Stimulated activated CD4-positive, alpha-beta T cell treated with anti-CD3 and anti-CD28 coated beads, TNF-alpha, amount 100 ng/mL, for 48 hours (primary cell): ENCODE measurements at regions not wholly inside any gene's neighbourhood (a gene's known extent, or its start where the extent isn't known, plus 50 kb on each side); places are given as distances from the start of the nearest gene placed in this dataset.

ENCODE experiments used
- DNase-seq, 3 donors: peaks; one replicate each; pipeline ENCODE4 v3.0.0-alpha.2; 2020; ENCODE audit warnings: low read depth in 3 of 3

DNA sequence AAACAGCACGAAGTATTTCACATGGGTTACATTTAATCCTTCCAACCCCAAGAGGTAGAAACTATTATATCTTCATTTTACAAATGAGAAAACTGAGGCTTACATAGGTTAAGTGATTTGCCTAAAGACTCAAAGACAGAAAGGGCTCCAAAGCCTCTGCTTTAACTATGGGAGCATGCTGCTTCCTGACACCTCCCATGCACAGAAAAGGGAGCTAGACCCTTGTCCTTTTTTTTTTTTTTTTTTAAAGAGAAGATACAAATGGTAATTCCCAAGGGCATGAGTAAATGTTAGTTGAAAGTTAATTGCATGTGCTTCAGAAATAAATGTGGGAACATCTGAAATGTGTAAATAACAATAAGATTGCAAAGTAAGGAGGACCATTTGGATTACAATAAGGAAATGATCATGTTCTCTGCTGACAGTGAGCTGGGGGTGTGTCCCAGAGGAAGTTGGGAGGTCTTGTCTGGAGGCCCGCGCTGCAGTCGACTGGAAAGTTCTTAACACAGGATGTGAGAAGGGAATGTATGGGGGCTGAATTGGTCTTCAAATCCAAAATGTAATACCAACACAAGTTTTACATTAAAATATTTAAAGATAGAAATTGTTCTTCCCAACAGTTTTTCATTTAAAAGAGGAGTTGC lies 500.3 kb downstream of the KLF12 start:
- DNase-seq: no peak

- no peak for DNase-seq
Observed at GRCh38 chr13:73631411-73631810, 502.8 kb downstream of the KLF12 start.

- no peak for DNase-seq
Observed at GRCh38 chr13:73625562-73626339, 508.5 kb downstream of the KLF12 start.

GRCh38 chr13:73623281-73623680 lies 510.9 kb downstream of the KLF12 start:
- no peak for DNase-seq

DNA sequence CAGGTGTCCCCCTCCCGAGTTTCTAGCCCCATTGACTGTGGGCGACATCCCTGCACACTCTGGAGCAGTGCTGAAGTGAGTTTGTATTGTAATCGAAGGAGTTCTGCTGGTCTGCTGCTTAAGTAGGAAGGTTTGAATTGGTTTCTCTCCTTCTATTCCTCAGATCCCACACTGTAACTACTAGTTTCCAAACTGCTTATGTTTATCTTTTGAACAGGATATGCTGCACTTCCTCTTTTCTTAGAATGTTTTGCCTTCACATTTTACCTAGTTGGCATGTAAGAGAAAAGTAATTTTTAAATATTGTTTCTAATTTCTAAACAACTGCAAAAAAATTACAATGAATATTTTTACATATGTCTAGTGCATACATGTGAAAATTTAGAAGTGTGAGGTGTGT lies 511.8 kb downstream of the KLF12 start:
- no peak for DNase-seq

DNA sequence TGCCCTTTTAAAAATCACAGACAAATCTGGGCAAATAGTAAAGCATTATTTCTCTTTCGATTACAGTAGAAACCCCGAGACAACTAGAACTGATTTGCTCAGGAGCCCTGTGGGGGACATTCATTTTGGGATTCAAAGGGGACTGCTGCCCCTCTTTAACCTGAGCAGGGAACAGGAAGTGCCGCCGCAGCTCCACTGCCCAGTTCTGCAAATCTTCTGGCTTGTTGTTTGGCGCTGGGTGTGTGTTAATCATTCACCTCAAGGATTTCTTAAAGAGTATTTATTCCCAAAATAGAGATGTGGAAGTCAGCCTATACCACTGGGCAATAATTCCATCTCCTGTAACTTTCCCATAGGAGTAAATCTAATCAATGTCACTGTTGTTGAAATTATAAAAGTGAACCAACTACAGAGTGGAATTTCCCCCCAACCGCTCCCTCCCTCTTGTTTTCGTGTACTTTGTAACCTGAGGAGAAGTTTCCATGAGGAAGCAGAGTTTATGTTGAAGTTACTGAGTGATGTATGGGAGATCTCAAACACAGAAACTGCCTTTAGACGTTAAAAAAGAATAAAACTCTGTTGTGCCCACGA lies 515.8 kb downstream of the KLF12 start:
- DNase-seq: no peak

GRCh38 chr13:73616861-73617260 lies 517.3 kb downstream of the KLF12 start:
- no peak for DNase-seq

DNA sequence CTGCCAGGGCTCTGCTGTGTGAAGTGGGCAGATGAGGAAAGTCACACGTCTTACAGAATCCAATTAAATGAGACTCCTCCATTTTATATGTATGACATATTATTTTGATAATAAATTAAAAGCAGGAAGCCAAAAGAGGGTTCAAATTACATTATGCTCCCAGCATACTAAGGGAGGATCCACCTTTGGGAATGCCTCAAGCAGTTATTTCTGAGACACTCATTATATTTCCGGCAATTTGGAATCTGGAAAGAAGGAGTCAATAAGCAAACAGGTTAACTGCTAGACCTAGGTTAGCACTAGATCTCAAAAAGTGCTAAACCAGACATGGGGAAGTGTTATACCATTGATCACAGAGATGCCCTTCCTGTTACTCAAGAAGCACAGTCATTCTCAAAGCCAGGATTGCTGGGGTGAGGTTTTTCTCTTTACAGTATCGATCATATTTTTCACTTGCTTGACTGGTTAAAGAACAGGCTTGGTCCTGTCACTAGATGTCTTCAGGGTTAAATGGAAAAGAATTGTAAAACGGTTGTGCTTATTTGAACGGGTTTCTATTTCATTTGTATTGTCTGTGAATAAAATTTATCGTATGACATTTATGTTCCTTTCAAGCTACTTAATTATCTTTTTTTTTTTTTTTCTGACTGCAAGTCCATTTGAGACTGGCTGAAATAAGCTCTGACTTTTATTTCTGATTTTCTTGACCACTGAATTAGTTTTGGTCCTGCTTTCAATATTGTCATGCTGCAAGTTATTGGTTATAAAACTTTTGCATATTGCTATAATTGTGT lies 523.2 kb downstream of the KLF12 start:
- no peak for DNase-seq

DNA sequence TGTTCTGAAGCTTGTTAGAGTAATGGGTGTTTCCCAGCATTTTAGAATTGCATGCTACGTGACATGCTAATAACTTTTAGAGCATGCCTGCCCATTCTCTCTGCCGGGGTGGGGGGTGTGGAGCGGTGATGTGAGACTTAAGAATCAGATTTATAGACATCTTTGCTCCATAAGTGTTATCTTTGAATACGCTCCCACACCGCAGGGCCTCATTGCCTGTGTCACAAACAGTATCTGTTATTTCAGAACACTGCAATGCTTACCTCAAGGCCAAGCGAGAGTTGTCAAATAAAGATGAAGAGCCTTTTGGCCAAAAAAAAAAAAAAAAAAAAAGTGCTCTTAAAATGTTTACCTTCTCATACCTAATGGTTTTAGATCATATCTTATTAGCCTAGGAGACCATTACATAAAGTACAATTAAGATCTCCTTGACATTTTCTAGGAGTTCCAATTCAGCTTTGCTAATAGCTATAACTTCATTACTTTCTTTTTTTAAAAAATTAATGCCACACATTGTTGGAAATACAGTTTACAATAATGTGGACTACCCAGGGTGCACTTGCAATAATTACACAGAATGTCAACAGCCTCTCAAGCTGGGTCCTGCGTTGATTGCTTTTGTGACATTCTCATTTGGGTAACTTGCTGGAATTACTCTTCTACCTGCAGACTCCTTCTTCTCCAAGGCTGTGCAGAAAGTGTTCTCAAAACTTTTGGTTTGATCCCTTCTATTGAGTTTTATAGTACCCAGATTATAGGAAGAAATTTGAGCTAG lies 525.3 kb downstream of the KLF12 start:
- no peak for DNase-seq

- no peak for DNase-seq
Observed at GRCh38 chr13:73608157-73608516, 526.1 kb downstream of the KLF12 start.

DNA sequence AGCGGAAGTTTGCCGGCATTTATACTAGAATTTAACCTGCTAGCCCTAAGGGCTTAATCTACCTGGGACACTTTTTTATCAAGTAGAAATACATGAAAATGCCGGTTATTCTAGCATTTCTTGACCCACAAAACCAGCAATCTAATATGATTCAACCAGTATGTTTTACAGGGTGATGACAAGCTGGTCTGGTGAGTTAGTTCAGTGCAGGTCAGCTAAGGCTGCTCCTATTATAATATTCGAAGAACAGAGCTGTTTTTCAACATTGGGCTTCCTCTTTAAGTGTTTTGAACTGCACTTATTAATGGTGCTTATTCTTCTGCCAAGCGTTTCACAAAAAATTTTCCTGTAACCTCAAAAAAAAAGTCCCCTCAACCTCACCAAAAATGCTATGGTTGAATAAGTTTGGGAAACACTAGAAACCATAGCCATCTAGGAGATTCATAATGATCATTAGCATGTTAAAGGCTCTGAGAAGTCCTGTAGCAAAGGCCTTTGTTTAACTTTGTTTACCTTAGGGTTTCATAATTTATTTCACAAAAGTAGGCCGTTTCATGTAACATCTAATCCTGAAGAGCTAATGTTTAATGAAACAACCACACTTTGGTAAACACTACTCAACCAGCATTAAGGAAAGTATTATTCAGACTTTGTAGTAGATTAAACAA lies 526.6 kb downstream of the KLF12 start:
- DNase-seq: no peak

GRCh38 chr13:73603646-73604045 lies 530.6 kb downstream of the KLF12 start:
- no peak for DNase-seq

DNA sequence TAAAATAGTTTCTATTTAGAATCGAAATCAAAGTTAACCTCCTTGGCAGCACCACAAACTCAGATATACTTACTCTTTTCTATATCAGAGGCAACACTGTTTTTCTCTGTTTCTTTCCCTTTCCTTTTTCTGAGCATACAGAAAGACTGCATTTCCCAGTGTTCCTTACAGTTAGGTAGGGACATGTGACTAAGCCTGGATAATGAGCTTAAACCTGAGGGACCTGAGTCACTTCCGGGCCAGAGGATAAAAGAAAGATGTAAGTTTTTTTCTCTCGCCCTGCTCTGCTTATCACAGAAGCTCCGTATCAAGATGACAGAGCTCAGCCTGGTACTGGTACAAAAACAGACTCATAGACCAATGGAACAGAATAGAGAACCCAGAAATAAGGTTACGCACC lies 531.9 kb downstream of the KLF12 start:
- no peak for DNase-seq

DNA sequence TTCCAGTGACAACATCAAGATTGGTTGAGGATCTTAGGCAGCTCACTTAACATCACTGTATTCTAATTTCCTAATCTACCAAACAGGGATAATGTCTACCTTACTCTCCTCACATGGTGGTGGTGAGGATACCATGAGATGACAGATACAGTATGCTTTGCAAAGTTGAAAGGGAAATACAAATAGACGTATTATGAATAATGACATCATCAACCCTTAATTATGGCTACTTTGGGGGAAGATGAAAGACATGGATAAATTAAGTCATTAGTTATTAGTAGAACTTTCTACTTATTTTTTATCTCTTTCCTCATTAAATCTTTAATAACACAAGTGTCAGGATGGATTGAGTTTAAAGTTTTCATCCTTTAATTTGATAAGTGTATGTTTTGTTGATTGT lies 532.5 kb downstream of the KLF12 start:
- no peak for DNase-seq

GRCh38 chr13:73599232-73600128 lies 534.7 kb downstream of the KLF12 start:
- no peak for DNase-seq

DNA sequence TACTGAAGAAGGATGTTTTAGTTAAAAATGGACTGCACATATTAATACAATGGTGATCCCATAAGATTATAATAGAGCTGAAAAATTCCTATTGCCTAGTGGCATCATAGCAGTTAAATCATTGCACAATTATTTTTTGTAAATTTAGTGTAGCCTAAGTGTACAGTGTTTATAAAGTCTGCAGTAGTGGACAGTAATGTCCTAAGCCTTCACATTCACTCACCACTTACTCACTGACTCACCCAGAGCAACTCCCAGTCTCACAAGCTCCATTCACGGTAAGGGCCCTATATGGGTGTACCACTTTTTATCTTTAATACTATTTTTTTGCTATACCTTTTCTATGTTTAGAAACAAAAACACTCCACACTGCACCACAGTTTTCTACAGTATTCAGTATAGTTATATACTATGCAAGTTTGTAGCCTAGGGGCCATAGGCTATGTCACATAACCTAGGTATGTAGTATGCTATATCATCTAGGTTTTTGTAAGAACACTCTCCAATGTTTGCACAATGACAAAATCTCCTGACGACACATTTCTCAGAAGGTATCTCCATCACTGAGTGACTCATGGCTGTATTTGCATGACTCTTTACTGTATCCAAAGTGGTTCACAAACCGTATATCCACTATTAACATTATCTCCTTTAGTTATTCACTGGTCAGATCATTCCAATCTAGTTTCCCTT lies 536.0 kb downstream of the KLF12 start:
- DNase-seq: no peak

GRCh38 chr13:73596382-73596781 lies 537.6 kb downstream of the KLF5 start:
- no peak for DNase-seq

- DNase-seq: no peak
Observed at GRCh38 chr13:73593199-73593765, 534.5 kb downstream of the KLF5 start.

- DNase-seq: no peak
Observed at GRCh38 chr13:73591861-73592260, 533.1 kb downstream of the KLF5 start.
